Neural cell (in vitro differentiated cells): ENCODE measurements at regions not wholly inside any gene's neighbourhood (a gene's known extent, or its start where the extent isn't known, plus 50 kb on each side); places are given as distances from the start of the nearest gene placed in this dataset.

Source experiments
- H2AFZ ChIP-seq: fragments of 200-600, 300-800 bp; sonication (generic), shearing (Covaris generic); 2 replicates; pipeline ENCODE4 v1.6.0; 2014; ENCODE audit warnings: low read depth, mild to moderate bottlenecking, antibody characterized with exemption, low read length, moderate library complexity
- H3F3A ChIP-seq: fragments of 200-600 bp; shearing (Covaris generic); 2 replicates; pipeline ENCODE4 v1.6.1; 2016; ENCODE audit warnings: mild to moderate bottlenecking, moderate library complexity, mixed read lengths, antibody characterized with exemption, low read length; ENCODE audit not compliant: insufficient read depth, poor library complexity, severe bottlenecking
- H3K27ac ChIP-seq: fragments of 200-600, 300-800 bp; sonication (generic), shearing (Covaris generic); 2 replicates; pipeline ENCODE4 v1.5.1; 2014; ENCODE audit warnings: mild to moderate bottlenecking, low read length, moderate library complexity
- H3K27me3 ChIP-seq: fragments of 300-800, 200-600 bp; sonication (generic), shearing (Covaris generic); 2 replicates; pipeline ENCODE4 v1.6.0; 2014; ENCODE audit warnings: mild to moderate bottlenecking, low read depth, low read length, moderate library complexity; ENCODE audit not compliant: insufficient read depth
- H3K36me3 ChIP-seq: fragments of 300-800, 200-600 bp; sonication (generic), shearing (Covaris generic); 2 replicates; pipeline ENCODE4 v1.5.1; 2014; ENCODE audit warnings: mild to moderate bottlenecking, antibody characterized with exemption, low read length, moderate library complexity; ENCODE audit not compliant: insufficient read depth
- H3K4me2 ChIP-seq: fragments of 300-800, 200-600 bp; sonication (generic), shearing (Covaris generic); 2 replicates; pipeline ENCODE4 v1.6.0; 2014; ENCODE audit warnings: mild to moderate bottlenecking, low read length
- H3K4me3 ChIP-seq: fragments of 300-800, 200-600 bp; sonication (generic), shearing (Covaris generic); 2 replicates; pipeline ENCODE4 v1.5.1; 2014; ENCODE audit warnings: mild to moderate bottlenecking, low read length, moderate library complexity
- H3K79me2 ChIP-seq: fragments of 200-600 bp; shearing (Covaris generic); replicated peaks from 2 replicates; pipeline ENCODE4 v1.6.0; 2014; ENCODE audit warnings: mild to moderate bottlenecking, low read length, moderate library complexity; ENCODE audit not compliant: insufficient read depth
- H3K9ac ChIP-seq: fragments of 300-800, 200-600 bp; sonication (generic), shearing (Covaris generic); 2 replicates; pipeline ENCODE4 v1.6.1; 2016; ENCODE audit warnings: mild to moderate bottlenecking, low read length, mixed read lengths
- H3K9me2 ChIP-seq: fragments of 200-600 bp; shearing (Covaris generic); 2 replicates; pipeline ENCODE4 v1.6.1; 2016; ENCODE audit warnings: mild to moderate bottlenecking, low read length, mixed read lengths; ENCODE audit not compliant: insufficient read depth
- H3K9me3 ChIP-seq: fragments of 200-600, 300-800 bp; sonication (generic), shearing (Covaris generic); 2 replicates; pipeline ENCODE4 v1.6.1; 2016; ENCODE audit warnings: mild to moderate bottlenecking, mixed run types, low read length, moderate library complexity, mixed read lengths
- H4K20me1 ChIP-seq: fragments of 200-600 bp; shearing (Covaris generic); 2 replicates; pipeline ENCODE4 v1.6.1; 2016; ENCODE audit warnings: mild to moderate bottlenecking, mixed run types; ENCODE audit not compliant: insufficient read depth
- EP300 ChIP-seq: fragments of 450-650 bp; conservative IDR thresholded peaks from 2 replicates; pipeline ENCODE4 v1.6.1; 2014; ENCODE audit warnings: antibody characterized with exemption, mild to moderate bottlenecking, moderate library complexity; ENCODE audit not compliant: poor library complexity, severe bottlenecking
- EZH2 ChIP-seq: fragments of 200-600, 300-800 bp; shearing (Covaris generic), sonication (generic); IDR thresholded peaks from 2 replicates; pipeline ENCODE4 v1.6.1; 2014; ENCODE audit warnings: antibody characterized with exemption, low read length, borderline replicate concordance, mild to moderate bottlenecking; ENCODE audit not compliant: insufficient read depth, poor library complexity, severe bottlenecking
- MXI1 ChIP-seq: fragments of 450-650 bp; conservative IDR thresholded peaks from 2 replicates; pipeline ENCODE4 v1.6.1; 2014; ENCODE audit warnings: antibody characterized with exemption, mild to moderate bottlenecking; ENCODE audit not compliant: poor library complexity, severe bottlenecking
- POLR2AphosphoS5 ChIP-seq: IDR thresholded peaks from 2 replicates; pipeline ENCODE4 v1.6.1; 2012
- RAD21 ChIP-seq: fragments of 450-650 bp; conservative IDR thresholded peaks from 2 replicates; pipeline ENCODE4 v1.6.1; 2014; ENCODE audit warnings: antibody characterized with exemption, mild to moderate bottlenecking, moderate library complexity
- SMC3 ChIP-seq: fragments of 450-650 bp; conservative IDR thresholded peaks from 2 replicates; pipeline ENCODE4 v1.6.1; 2014; ENCODE audit warnings: antibody characterized with exemption, mild to moderate bottlenecking, moderate library complexity; ENCODE audit not compliant: poor library complexity
- TAF1 ChIP-seq: IDR thresholded peaks from 2 replicates; pipeline ENCODE4 v1.6.1; 2012; ENCODE audit warnings: low read depth
- TF ChIP-seq, protein P1 (sequence below): fragments of 450-650 bp; IDR thresholded peaks from 2 replicates; pipeline ENCODE4 v1.5.1; 2014; ENCODE audit warnings: antibody characterized with exemption, mild to moderate bottlenecking, moderate library complexity; ENCODE audit not compliant: poor library complexity, severe bottlenecking
- TF ChIP-seq, protein P2 (sequence below): IDR thresholded peaks from 2 replicates; pipeline ENCODE4 v1.6.1; 2012; ENCODE audit warnings: borderline replicate concordance

DNA sequence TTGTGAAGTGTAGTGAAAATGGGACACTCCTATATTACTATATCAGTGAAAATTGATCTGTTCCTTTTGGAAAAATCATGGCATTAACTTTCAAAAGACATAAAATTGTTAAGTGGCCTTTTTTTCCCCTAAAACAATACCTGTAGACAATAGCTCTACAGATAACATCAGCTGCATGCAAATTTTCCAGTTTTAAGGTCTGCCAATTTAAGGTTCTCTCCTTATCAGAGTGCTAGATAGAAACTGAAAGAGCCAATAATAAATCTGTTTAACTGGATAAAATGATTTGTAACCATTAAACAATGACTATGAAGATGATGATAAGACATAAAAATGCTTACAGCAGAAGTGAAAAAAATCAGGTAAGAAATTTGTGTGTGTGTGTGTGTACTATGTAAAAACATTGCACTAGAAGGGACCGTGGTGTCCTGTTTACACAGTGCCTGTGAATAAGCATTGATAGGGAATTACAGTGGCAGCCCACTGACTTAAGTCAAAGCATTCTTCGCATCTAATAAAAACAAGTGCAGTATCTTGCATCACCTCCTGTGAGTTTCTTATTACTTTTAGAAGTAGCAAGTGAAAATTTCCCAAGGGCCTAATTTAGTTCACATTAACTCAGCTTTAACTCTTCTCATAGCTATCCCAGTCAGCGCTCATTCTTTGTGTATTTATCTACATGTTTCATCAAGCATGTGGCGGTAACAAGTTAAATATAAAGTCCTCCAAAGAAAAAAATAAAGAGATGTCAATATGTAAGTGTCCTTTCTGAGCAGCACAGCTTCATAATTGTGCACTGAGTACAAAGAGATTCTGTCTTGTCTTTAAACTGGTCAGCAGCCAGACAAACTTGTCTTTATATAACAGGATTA is 261.9 kb downstream of the ARL4A start:
- Histone ChIP-seq H3K36me3 (no peaks in the 10 kb centered on the region), H3K27me3 (no peaks in the 10 kb centered on the region), H3K9me2 (no peaks in the 10 kb centered on the region), H3K9me3 (no peaks in the 10 kb centered on the region), H4K20me1 (no peaks in the 10 kb centered on the region), H3F3A (no peaks in the 10 kb centered on the region), H3K9ac (no peak overlapping the region), H3K27ac (no peak overlapping the region), H3K79me2 (no peaks in the 10 kb centered on the region), H3K4me3 (no peak overlapping the region), H2AFZ (no peak overlapping the region), H3K4me2 (no peak overlapping the region)
- no peak for TF ChIP-seq EP300
- TF ChIP-seq, protein P1, sequence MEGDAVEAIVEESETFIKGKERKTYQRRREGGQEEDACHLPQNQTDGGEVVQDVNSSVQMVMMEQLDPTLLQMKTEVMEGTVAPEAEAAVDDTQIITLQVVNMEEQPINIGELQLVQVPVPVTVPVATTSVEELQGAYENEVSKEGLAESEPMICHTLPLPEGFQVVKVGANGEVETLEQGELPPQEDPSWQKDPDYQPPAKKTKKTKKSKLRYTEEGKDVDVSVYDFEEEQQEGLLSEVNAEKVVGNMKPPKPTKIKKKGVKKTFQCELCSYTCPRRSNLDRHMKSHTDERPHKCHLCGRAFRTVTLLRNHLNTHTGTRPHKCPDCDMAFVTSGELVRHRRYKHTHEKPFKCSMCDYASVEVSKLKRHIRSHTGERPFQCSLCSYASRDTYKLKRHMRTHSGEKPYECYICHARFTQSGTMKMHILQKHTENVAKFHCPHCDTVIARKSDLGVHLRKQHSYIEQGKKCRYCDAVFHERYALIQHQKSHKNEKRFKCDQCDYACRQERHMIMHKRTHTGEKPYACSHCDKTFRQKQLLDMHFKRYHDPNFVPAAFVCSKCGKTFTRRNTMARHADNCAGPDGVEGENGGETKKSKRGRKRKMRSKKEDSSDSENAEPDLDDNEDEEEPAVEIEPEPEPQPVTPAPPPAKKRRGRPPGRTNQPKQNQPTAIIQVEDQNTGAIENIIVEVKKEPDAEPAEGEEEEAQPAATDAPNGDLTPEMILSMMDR: no peak
- TF ChIP-seq EZH2: no peak
- no peak for TF ChIP-seq POLR2AphosphoS5
- TF ChIP-seq MXI1: no peak
- TF ChIP-seq SMC3: no peak
- TF ChIP-seq, protein P2, sequence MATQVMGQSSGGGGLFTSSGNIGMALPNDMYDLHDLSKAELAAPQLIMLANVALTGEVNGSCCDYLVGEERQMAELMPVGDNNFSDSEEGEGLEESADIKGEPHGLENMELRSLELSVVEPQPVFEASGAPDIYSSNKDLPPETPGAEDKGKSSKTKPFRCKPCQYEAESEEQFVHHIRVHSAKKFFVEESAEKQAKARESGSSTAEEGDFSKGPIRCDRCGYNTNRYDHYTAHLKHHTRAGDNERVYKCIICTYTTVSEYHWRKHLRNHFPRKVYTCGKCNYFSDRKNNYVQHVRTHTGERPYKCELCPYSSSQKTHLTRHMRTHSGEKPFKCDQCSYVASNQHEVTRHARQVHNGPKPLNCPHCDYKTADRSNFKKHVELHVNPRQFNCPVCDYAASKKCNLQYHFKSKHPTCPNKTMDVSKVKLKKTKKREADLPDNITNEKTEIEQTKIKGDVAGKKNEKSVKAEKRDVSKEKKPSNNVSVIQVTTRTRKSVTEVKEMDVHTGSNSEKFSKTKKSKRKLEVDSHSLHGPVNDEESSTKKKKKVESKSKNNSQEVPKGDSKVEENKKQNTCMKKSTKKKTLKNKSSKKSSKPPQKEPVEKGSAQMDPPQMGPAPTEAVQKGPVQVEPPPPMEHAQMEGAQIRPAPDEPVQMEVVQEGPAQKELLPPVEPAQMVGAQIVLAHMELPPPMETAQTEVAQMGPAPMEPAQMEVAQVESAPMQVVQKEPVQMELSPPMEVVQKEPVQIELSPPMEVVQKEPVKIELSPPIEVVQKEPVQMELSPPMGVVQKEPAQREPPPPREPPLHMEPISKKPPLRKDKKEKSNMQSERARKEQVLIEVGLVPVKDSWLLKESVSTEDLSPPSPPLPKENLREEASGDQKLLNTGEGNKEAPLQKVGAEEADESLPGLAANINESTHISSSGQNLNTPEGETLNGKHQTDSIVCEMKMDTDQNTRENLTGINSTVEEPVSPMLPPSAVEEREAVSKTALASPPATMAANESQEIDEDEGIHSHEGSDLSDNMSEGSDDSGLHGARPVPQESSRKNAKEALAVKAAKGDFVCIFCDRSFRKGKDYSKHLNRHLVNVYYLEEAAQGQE: no peak
- no peak for TF ChIP-seq TAF1
- TF ChIP-seq RAD21: no peak

DNA sequence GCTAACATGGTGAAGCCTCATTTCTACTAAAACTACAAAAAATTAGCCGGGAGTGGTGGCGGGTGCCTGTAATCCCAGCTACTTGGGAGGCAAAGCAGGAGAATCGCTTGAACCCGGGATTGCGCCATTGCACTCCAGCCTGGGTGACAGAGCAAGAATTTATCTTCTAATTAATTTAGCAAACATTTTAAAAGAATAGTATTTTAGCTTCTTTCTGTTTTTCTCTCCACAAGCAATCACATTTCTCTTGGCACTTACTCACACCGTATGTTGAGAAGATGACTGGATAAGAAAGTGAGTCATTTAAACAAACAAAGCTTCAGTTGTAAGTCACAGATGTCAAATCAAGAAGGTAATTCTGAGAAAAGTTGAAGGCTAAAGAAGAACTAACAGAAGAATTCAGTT is 264.0 kb downstream of the ARL4A start:
- H3K79me2 ChIP-seq: no peaks in the 10 kb centered on the region
- H3K9me2 ChIP-seq: no peaks in the 10 kb centered on the region
- H3K9ac ChIP-seq: no peak overlapping the region
- H3K4me2 ChIP-seq: no peak overlapping the region
- no peak overlapping the region for H3K4me3 ChIP-seq
- no peaks in the 10 kb centered on the region for H4K20me1 ChIP-seq
- H3K27ac ChIP-seq: no peak overlapping the region
- H3K36me3 ChIP-seq: no peaks in the 10 kb centered on the region
- no peaks in the 10 kb centered on the region for H3K27me3 ChIP-seq
- H3K9me3 ChIP-seq: no peaks in the 10 kb centered on the region
- no peaks in the 10 kb centered on the region for H3F3A ChIP-seq
- TF ChIP-seq POLR2AphosphoS5 (no peak), RAD21 (no peak), MXI1 (no peak), EP300 (no peak), EZH2 (no peak), SMC3 (no peak), TAF1 (no peak)
- TF ChIP-seq, protein P1: no peak
- TF ChIP-seq, protein P2: no peak
- no peak overlapping the region for H2AFZ ChIP-seq
